ENCODE measurements at regions not wholly inside any gene's neighbourhood (a gene's known extent, or its start where the extent isn't known, plus 50 kb on each side); places are given as distances from the start of the nearest gene placed in this dataset.

DNA sequence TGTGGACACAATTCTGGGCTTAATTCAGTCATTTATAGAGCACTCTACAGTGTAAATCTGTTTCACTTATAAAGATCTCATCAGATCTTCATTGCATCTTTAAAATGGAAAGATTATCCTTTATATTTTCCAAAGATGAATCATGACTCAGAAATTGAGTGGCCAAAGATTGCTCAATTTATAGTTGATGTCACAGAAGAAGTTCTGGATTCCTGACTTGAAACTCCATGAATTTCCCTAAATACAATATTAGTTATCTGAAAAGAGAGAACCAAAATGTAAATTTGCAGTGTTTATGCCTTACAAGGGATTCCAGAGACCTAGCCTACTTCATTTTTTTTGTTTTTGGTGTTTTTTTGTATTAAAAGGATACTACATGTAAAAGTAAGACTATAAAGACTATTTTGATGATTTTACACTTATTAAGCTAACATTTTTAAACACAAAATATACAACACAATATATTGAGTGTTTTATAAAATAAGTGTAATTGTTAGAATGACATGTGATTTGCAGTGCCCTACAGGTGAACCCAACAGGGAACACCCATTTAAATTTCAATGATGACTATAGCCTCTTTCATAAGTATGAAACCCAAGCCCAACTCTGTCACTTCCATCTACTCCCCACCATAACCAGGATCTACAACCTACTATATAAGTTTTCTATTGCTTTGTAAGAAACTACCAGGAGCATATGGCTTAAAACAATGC, 183.5 kb downstream of the PCDH7 start:
- no peak for TF ChIP-seq ZNF274 (IDR thresholded peaks at IDR 0.05; ENCODE audit: low read depth, low read length)
- no peak for TF ChIP-seq SUZ12 (IDR thresholded peaks at IDR 0.05; ENCODE audit: extremely low read depth, insufficient read depth, insufficient read length)
- TF ChIP-seq YY1 (IDR thresholded peaks at IDR 0.05; ENCODE audit: insufficient read depth, insufficient read length) = no peak

Measured in NT2/D1 (cell line).